HL-60/S4 (cell line): ENCODE measurements at regions not wholly inside any gene's neighbourhood (a gene's known extent, or its start where the extent isn't known, plus 50 kb on each side); places are given as distances from the start of the nearest gene placed in this dataset.

Source experiments
- in situ Hi-C: fragments of 300-500 bp; cut with MboI; formaldehyde crosslinking; loops from 2 replicates; pipeline ENCODE4 v1.14.3; 2022; ENCODE audit warnings: low sequenced_read_pairs

DNA sequence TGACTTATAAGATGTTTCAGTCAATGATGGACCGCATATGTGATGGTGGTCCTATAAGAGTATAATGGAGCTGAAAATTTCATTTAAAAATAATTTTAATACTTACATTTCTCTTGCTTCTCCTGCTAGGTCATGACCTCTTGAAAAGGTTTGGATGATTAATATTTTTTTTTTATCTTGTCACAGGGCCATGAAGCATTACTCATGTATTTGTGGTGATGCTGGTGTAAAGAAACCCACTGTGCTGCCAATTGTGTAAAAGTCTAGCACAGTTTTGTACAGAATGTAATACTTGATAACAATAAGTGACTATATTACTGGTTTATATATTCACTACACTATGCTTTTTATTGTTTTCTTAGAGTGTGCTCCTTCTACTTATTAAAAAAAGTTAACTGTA lies 124.2 kb upstream of the CELF4 start:
- in situ Hi-C loops: no loop called here

DNA sequence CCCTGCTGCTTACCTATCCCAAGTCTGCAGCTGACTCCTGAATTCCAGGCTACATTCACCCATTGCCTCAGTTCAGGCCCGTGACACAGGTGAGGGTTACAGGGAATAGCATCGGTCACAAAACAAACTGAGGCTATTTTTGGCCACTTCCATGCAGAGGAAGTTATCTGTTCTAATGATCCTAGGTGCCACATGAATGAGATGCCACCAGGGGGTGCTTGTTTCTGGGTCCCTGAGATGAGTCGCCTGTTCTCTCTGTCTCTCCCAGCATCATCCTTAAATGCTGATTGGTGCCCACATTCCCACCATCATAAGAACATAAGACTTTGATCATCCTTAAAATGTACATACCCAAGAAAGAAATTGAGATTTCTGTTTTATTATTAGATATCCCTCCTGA lies 119.0 kb upstream of the CELF4 start:
- in situ Hi-C loops: no loop called here

- in situ Hi-C loops: no loop called here
Measured at GRCh38 chr18:37684183-37684582, 118.6 kb upstream of the CELF4 start.

GRCh38 chr18:37680911-37681310 lies 115.3 kb upstream of the CELF4 start:
- in situ Hi-C loops: no loop called here

- in situ Hi-C loops: no loop called here
Measured at GRCh38 chr18:37676276-37676675, 110.7 kb upstream of the CELF4 start.

DNA sequence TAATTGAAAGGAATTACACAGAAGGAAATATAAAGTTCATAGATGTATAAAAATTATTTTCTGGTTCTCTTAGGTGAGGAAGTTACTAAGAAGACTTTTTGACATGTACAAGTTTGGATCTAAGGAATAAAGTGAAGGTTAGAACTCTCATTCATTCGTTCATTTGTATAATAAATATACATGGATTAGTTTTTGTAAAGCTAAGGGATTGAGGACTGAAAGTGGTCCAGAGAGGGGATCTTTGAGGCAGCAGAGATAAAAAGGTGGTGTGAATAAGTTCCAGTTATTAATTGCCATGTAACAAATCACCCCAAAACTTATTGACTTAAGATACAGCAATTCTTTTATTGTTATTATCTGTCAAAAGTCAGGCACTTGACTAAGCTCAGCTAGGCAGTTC lies 110.1 kb upstream of the CELF4 start:
- in situ Hi-C loops: no loop called here

DNA sequence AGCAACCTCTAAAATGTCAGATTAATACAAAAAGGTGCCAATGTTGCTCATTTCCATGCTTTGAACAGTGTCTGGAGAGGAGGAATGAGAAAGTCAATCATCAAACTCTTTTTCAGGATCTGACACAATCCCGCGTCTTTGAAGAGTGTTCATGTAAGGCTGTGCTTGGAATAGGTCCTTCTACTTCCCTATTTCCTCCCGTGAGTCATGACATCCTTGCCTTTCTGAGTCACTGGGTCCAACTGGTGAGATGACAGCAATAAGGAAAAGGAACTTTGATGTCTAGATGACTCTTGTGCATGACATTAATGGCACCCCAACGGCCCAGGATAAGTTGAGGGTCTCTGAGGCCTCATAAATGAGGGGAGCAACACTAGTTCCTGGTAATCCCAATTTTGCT lies 109.0 kb upstream of the CELF4 start:
- in situ Hi-C loops: no loop called here

GRCh38 chr18:37673671-37674070 lies 108.1 kb upstream of the CELF4 start:
- in situ Hi-C loops: no loop called here

DNA sequence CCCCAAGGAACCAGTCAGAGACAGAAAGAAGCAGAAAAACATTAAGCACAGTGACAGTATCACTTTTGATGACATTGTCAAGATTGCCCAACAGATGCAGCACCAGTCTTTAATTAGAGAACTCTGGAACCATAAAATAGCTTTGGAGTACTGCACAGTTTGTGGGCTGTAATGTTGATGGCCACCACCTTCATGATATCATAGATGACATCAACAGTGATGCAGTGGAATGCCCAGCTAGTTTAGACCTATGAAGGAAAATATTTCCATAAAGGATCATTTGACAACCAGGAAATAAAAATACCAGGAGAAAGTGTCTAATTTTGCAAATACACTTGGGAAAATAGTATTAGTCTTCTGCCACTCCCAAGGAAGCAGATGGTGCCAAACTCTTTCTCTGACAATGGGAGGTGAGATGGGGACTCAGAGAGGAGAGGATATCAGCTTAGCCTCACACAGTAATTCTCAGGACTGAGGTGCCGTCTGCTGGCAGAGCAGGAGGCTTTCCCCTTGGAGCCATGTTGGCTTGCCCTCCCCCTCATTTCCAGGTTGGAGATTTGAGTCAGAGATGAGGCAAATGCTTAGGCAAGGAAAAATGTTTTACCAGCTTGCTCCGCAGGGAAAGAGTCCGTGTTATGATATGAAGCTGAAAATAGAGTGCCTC lies 107.5 kb upstream of the CELF4 start:
- in situ Hi-C loops: no loop called here

DNA sequence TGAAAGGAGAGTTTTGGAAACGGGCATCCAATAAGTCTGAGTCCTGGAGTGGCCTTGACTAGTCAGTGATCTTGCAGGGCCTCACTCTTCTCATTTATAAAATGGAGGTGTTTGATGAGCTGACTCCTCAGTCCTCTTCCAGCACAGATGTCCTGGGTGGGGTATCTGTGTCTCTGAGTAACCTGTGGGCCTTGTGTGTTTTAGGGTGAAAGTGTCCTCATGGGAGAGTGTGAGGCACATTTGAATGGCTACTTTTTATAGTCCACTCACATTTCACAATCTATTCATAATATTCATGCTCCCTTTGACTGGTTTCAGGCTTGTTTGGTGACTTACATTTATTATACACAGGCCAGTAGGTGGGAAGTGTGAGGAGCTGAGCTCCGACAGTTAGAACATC lies 106.4 kb upstream of the CELF4 start:
- in situ Hi-C loops: no loop called here

GRCh38 chr18:37671530-37671929 lies 105.9 kb upstream of the CELF4 start:
- in situ Hi-C loops: no loop called here

DNA sequence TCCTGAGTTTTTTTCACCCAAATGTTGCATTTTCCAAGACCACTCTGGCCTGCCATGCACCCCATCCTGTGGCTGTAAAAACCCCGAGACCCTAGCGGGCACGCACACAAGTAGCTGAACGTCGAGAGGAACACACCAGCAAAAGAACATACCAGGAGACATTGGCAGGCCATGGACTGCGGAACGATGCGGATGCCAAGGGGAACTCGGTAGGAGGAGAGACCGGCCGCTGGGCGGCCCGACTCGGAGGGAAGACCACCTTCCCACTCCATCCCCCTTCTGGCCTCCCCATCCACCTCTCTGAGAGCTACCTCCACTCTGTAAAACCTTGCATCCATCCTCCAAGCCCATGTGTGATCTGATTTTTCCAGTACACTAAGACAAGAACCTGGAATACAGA lies 105.5 kb upstream of the CELF4 start:
- in situ Hi-C loops: no loop called here

GRCh38 chr18:37669991-37670534 lies 104.5 kb upstream of the CELF4 start:
- in situ Hi-C loops: no loop called here

- in situ Hi-C loops: no loop called here
Measured at GRCh38 chr18:37668971-37669747, 103.6 kb upstream of the CELF4 start.

- in situ Hi-C loops: no loop called here
Measured at GRCh38 chr18:37667836-37668235, 102.2 kb upstream of the CELF4 start.

- in situ Hi-C loops: no loop called here
Measured at GRCh38 chr18:37666991-37667390, 101.4 kb upstream of the CELF4 start.

- in situ Hi-C loops: no loop called here
Measured at GRCh38 chr18:37666451-37666850, 100.9 kb upstream of the CELF4 start.

- in situ Hi-C loops: no loop called here
Measured at GRCh38 chr18:37665346-37665745, 99.7 kb upstream of the CELF4 start.

GRCh38 chr18:37663446-37663845 lies 97.8 kb upstream of the CELF4 start:
- in situ Hi-C loops: no loop called here

- in situ Hi-C loops: no loop called here
Measured at GRCh38 chr18:37662546-37663339, 97.1 kb upstream of the CELF4 start.

DNA sequence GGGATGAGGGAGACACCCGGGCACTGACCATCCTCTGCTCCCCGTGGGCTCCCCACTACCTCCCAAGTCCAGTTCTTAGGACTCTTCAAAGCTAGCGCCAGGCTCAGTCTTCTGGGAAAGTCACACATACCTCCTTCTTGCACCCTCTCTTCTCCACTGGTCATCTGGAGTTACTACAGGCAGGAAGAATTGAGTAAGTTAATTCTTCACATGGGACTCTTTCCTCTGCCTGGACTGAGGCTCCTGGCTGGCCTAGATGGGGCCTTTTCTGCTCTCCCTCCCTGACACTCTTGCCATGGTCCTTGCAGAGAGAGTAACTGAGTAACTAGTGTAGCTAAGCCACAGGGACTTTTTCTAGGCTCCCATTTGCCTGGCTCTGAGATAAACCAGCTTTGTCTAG lies 96.5 kb upstream of the CELF4 start:
- in situ Hi-C loops: no loop called here

- in situ Hi-C loops: no loop called here
Measured at GRCh38 chr18:37661478-37661877, 95.9 kb upstream of the CELF4 start.
